ENCODE measurements at regions not wholly inside any gene's neighbourhood (a gene's known extent, or its start where the extent isn't known, plus 50 kb on each side); places are given as distances from the start of the nearest gene placed in this dataset.

DNA sequence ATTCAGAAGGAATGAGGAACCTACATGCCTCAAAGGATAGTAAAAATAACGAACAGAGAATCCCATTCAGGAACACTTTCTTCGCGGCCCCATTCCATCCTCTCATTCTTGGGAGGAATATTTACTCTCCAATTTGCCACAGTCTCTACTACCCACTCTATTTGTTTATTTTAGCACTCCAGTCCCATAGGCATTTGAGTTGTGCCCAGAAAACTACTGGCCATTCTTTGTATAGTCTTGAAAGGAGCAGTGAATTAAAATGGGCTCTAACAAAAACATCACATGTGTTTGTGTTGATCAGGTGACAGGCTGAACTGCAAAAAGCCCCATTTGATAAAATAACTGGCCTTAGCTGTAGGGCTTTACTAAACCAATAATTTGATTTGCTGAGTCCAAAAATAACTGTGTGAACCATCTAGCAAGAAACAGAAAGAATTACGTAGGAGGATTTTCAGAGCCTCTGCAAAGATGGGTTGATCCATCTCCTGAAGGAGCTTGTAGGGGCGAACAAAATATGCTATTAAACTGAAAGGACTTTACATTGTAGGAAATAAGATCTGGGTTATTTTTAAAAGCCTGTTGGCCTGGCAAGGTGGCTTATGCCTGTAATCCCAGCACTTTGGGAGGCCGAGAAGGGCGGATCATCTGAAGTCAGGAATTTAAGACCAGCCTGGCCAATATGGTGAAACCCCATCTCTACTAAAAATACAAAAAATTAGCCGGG lies 142.3 kb upstream of the CPNE8 start:
- DNase-seq (ENCODE audit: low read depth): no peak

DNA sequence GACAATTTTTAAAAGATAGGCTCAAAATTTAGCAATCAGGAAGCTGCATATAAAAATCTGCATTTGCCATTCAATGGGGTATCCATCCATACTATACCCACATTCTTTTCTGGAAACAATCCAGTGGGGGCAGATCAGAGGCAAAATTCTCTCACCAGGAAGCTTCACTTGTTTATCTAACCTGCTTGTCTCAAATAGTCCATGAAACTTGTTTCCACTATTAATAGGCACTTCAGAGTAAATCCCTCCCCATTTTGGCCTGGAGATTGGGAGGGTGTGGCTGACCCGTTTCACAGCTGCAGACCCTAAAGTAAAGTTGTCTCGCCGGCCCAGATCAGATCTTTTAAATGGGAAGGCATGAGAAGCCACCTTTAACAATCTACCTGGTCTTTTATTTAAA lies 139.4 kb upstream of the CPNE8 start:
- no peak for DNase-seq (ENCODE audit: low read depth)

DNA sequence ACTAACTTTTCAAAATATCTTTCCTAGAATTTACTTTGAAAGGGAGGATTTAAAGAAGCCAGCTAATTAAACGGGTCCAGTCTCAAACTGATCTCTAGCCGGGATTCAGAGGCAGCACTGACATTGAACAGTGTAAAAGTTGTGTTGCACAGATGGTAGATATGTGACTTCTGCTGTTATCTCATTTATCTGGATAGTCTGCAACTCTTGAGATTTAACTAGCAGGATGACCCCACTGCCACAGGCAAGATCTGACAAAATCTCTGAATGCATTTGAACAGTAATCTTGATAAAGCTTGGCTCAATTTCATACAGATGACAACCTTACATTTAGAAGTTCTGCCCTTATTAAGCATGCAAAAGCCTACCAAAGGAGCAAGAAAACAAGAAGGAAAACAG lies 138.0 kb upstream of the CPNE8 start:
- no peak for DNase-seq (ENCODE audit: low read depth)

DNA sequence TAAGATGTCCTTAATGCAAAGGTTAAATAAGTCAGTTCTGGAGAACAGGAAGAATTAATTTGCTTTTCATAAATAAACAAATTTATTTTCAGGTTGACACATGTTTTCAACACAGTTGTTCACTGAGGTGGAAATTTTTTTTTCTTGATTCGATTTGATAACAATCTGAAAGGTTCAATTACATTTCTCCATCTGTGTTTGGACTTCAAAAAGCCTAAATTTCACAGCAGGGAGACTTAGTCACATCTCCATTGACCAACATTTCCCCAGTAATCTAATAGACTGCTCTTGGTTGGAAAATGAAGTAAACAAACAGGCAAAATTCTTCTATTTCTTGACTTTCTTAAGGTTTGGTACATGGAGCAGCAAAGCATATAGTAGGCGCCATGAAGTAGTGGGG lies 134.9 kb upstream of the CPNE8 start:
- DNase-seq (ENCODE audit: low read depth): no peak

DNA sequence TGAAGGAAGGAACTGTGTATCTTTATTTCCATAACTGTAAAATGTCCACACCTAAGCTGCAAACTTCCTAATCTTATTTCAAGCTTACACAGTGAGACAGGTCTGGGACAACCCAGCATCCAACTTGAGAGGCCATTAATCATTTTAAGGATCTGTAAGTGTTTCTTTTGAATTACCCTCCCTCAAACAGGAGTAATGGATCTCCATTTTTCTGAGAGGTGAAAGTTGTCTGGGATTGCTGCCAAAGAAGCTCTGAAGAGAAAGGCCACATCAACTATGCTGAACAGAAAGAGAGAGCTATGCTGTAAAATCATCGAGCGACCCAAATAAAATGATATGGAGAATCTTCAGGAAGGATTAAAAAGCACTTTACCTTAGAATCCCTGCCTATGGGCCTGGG lies 131.7 kb upstream of the CPNE8 start:
- no peak for DNase-seq (ENCODE audit: low read depth)

DNA sequence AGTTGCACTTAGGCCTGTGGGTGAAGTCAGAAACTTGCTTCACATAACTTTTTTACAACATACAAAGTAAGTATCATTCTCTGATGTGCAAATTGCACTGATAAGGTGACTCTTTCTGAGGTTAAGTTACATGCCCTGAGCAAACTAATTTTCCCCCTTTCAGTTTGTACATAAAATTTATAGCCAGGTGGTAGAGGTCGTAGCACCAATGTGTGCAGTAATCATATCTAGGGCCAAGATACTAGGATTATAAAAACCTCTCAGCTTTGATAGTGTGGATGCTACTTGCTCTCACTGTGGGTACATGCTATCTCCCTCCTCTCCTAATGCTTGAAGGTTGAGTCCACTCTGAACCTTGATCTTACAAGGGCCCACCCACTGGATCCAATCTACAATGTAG lies 130.7 kb upstream of the CPNE8 start:
- DNase-seq (ENCODE audit: low read depth): no peak

DNA sequence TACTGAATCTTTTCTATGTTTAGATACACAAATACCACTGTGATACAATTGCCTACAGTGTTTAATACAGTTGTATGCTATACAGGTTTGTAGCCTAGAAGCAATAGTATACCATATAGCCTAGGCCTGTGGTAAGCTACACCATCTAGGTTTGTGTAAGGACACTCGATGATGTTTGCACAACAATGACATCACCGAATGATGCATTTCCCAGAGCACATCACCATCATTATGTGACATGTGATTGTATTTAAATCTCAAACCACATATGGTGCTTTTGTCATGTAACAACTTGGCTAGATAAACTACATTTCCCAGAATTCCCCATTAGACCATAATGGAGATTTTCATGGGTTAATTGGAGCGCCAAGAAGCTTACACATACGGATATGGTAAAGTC lies 128.4 kb upstream of the CPNE8 start:
- DNase-seq (ENCODE audit: low read depth): no peak

DNA sequence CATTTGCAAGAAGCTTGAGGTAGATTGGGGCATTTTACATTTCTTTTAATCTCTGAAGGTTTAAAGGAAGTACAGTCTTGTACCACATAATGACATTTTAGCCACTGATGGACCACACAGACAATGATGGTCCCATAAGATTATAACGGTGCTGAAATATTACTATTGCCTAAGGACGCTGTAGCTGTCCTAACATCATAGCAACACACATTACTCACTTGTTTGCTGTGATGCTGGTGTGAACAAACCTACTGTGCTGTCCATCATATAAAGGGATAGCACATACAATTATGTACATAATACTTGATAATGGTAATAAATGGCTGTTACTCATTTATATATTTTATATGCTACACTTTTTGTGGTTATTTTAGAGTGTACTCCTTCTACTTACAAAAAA lies 127.1 kb upstream of the CPNE8 start:
- no peak for DNase-seq (ENCODE audit: low read depth)

DNA sequence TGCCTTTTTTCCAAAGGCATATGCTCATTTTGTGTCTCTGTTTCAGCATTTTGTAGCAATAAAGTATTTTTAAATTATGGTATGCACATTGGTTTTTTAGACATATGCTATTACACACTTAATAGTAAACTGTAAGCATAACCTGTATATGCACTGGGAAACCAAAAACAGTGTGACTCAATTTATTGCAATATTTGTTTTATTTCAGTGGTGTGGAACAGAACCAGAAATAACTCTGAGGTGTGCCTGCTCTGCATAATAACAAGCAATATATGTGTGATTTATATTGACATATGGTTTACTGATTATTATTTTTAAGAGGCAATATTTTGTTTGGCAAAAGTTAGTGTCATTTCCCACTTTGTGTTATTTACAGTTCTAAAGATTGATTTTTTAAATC lies 126.6 kb upstream of the CPNE8 start:
- DNase-seq (ENCODE audit: low read depth): no peak

DNA sequence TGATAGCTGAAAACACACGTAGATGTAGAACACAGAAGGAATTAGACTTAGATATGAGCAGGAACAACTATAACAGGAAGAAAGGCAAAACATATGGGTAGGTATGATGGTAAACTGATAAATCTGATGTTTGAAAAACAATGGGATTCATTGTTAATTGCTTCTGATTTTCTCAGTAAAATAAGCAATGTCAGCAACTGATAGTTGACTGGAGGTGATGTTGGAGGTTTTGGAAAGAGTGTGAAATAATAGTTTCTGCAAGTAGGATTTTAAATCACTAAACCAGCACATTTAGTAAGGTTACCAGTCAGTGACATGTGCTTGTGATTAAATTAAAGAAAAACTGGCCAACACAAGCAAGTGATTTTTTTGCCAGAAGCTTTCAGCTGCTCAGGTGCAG lies 123.0 kb upstream of the CPNE8 start:
- DNase-seq (ENCODE audit: low read depth): no peak

DNA sequence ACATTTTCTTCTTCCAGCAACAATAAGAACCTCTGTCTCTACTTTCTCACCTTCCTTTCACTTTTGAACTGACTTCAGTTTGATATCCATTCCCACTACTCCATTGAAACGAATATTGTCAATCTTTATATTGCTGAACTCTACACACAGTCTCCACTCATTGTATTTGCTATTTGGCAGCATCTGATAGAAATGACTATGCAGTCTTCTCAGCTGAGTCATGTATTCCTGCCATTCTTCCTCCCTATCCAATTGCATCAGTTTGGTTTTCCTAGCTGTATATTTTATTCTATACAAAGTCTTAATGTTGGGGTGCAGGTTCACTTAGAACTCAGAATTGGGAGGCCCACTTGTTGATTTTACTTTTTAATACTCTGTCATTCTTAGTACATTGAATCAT lies 107.5 kb upstream of the CPNE8 start:
- DNase-seq (ENCODE audit: low read depth): no peak

DNA sequence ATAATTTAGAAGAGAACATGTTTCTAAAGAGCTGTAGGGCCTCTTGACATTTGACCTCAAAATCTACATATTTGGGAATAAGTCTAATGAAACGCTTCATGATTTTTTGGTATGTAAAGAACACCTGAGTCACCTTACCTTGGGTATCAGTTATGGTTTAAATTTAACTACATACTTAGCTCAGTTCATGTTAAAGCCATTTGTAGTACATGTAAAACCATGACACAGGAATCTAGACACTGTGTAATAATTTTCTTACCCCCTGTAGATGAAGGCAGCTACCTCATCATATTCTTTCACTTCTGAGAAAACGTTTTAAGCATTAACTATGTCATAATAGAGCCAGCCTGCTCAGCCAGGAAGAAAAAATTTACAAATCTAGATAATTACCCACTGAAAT lies 105.8 kb upstream of the CPNE8 start:
- no peak for DNase-seq (ENCODE audit: low read depth)

DNA sequence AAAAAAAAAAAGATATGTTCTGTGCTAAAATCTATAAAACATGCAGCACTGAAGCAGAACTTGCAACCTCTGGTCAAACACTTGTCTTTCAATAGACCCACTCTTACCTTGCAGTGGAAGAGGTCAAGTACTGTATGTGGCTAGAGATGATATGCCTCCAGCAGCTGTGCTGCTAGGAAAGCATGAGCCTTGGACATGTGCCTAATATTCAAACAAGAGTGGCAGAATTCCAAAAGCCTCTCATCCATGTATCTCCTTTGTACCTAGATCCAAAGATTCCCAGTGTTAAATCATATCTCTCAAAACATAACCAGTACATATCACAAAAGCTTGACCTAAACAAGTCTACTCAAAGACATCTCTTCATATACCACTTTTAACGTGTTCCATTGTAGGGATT lies 105.0 kb upstream of the CPNE8 start:
- DNase-seq (ENCODE audit: low read depth): no peak

DNA sequence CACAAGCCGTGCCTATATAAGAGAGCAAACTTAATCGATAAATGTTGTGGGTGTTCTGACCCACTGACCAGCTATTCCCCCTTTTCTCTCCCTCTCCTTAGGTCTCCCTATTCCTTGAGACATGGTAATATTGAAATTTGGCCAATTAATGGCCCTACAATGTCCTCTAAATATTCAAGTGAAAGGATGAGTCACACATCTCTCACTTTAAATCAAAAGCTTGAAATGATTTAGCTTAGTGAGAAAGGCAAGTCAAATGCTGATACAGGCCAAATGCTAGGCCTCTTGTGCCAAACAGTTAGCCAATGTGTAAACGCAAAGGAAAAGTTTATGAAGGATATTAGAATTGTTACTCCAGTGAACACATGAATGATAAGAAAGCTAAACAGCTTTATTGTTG lies 102.2 kb upstream of the CPNE8 start:
- no peak for DNase-seq (ENCODE audit: low read depth)

DNA sequence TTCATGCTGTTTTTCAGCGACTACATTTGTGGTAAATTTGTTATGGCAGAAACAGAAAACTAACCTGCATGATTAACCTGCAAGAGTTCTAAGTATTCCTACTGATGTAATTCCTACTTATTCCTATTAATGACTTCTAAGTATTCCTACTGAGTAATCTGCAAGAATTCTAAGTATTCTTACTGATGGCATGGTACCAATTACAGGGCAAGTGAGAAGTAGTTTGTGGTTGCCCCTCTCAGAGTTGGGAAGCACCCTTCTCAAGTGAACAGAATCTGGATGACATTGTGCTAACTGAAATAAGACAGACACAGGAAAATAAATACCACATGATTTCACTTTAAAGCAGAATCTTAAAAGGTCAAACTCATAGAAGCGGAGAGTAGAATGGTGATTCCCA lies 100.9 kb upstream of the CPNE8 start:
- DNase-seq (ENCODE audit: low read depth): no peak

DNA sequence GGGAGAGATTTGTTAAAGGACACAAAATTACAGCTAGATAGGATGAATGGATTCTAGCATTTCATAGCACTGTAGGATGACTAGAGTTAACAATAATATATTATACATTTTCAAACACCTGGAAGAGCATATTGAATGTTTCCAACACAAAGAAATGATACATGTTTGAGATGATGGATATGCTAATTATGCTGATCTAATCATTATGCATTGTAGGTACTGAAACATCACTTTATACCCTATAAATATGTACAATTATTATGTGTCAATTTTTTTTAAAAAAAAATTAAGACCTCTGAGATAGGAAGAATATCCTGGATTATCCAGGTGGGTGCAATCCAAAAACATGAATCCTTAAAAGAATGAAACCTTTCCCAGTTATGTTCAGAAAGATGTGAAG lies 100.3 kb upstream of the CPNE8 start:
- DNase-seq (ENCODE audit: low read depth): no peak

DNA sequence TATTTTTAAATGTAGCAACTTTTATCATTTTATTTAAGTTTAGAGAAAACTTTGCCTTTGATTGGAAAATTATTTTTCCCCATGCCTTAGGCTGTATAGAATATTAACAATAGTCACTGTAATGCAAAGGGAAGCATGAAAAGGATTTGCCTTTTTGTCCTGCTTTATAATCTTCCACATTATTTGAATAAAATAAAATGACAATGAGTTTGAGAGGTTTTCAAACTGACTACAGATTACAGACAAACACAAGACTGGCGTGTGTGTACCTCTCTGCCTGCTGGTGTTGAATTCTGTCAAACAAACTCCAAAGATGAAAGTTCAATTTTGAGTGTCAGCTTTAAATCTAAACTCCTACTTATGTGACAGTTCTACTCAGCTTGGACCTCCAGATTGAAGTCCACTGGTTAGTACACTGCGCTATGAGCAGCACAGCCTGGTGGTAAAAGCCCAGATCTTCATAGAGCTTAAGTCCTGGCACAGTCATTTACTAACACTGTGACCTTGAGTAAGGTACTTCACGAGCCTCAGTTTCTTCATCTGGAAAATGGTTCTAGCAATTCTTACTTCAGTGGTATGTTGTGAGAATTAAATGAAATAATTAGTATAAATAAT lies 98.3 kb upstream of the CPNE8 start:
- DNase-seq (ENCODE audit: low read depth): no peak

DNA sequence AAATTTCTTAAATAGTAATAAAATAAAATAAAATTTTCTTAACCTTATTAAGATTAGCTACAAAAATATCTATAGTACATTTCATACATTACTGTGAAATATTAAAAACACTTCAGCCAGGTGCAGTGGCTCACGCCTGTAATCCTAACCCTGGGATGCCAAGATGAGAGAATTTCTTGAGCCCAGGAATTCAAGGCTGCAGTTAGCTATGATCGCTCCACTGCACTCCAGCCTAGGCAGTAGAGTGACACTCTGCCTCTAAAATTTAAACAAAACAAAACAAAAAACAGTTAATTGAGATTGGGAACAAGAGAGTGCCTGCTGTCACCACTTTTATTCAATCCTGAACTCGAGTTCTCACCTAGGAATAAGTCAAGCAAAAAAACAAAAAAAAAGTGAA lies 95.0 kb upstream of the CPNE8 start:
- DNase-seq (ENCODE audit: low read depth): no peak

DNA sequence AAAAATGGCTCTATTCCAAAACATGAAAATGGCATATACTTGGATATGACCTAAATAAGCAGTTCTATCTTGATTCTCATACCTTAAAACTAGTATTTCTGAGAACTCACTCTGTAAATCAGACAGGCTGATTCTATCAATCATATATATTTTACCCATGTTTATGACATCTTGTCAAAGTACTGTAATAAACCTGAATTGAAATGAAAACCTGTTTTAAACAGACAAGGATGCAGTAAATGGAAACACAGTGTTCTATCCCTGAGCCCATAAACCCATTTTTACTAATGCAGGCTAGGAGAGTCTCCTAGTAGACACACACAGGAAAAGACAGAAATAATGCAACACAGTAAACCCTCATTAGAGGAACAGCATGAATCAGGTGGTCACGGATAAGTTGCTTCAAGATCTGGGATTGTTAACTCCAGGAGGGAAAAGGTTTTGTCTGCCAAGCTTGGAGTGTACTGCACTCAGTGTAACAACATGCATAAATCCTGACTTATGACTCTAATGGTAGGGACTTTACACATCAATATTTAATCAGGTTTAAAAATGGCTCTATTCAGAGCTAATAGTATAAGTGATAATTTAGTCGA lies 93.6 kb upstream of the CPNE8 start:
- no peak for DNase-seq (ENCODE audit: low read depth)

DNA sequence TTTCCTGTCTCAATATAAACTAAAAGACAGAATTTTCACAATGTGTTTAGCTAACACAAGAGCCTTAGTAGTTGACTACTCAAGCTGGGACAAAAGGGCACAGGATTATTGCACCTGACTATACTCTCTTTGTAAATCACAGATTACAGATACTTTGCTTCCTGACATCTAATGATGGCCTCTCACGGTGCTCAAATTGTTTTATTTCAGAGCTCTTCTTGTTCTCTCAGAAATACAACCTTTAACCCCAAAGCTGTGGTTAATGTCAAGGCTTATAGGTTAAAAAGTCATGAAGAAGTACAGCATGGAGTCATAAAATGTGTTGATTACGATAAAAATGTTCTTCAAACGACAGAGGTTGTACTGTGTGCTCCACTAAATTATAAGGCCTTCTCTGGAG lies 89.9 kb upstream of the CPNE8 start:
- DNase-seq (ENCODE audit: low read depth): no peak

DNA sequence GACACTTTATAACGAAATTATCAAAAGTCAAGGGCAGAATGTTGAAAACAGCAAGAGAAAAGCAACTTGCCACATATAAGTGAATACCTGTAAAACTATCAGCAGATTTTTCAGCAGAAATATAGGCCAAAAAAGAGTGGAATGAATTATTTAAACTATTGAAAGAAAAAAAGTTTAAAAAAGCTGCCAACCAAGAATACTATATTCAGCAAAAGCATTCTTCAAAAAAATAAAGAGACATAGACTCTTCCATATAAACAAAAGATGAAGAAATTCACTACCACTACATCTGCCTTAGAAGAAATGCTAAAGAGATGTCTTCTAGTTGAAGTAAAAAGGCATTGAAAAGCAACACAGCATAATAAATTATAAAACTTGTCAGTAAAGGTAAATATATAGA lies 80.6 kb upstream of the CPNE8 start:
- DNase-seq (ENCODE audit: low read depth): no peak

DNA sequence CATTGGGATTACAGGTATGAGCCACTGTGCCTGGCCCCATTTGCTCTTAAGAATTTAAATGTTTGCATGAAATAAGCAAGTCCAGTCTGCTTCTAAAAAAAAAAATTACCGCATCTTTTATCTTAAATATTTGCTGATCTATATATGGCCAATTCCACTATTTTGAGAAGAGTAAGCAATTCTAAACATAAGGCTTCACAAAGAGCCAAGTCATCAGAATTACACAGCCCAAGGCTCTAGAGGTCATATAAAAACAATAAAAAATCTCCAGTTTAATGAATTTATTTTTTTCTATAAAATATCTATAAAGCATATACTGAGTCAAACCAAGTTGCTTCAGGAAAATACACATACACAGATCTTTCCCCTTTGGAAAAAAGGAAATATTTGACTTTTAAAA lies 79.0 kb upstream of the CPNE8 start:
- no peak for DNase-seq (ENCODE audit: low read depth)

DNA sequence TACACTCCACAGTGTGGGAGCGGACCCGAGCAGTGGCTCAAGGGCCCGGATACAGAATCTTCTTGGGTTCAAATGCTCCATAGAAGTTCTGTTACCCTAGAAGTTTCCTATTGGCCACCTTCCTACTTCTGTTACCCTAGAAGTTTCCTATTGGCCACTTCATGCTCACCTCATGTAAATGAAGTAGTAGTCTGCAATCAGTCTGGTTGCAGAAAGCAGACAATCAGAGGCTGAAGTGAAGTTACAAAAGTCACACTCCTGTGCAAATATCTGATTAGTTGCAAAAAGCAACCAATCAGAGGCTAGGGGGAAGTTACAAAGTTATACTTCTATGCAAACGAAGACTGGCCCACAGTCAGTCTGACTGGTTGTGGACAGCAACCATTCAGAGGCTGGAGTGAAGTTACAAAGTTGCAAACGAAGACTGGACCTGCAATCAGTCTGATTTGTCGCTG lies 77.8 kb upstream of the CPNE8 start:
- DNase-seq (ENCODE audit: low read depth): no peak

DNA sequence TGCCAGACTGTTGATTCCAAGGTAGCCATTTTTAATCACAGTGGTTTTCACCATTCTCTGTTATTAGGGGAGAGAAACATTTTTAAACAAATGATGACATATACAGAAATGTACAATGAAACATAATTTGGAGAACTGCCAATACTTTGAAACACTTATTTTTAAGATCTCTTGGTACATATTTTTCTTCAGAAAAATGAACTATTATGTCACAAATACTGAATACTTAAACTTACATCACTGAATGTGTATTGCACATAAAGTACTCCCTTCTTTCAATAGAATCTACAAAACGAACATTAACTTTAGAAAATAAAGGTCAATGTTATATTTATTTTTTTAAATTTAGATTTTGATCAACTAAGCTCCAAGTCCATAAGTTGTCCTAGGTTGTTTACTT lies 71.7 kb upstream of the CPNE8 start:
- no peak for DNase-seq (ENCODE audit: low read depth)

All from fibroblast of gingiva (primary cell).